GM19455 (cell line): ENCODE measurements at regions not wholly inside any gene's neighbourhood (a gene's known extent, or its start where the extent isn't known, plus 50 kb on each side); places are given as distances from the start of the nearest gene placed in this dataset.
"Not testable (repeated sequence)": the region's sequence is repeated elsewhere in the genome, so short reads cannot be mapped to it uniquely, and the experiment has no call there.

Source experiments
- ATAC-seq: cut with Tn5 transposase; IDR thresholded peaks from one replicate; pipeline ENCODE4 v1.9.1; 2021; ENCODE audit not compliant: unreplicated experiment

DNA sequence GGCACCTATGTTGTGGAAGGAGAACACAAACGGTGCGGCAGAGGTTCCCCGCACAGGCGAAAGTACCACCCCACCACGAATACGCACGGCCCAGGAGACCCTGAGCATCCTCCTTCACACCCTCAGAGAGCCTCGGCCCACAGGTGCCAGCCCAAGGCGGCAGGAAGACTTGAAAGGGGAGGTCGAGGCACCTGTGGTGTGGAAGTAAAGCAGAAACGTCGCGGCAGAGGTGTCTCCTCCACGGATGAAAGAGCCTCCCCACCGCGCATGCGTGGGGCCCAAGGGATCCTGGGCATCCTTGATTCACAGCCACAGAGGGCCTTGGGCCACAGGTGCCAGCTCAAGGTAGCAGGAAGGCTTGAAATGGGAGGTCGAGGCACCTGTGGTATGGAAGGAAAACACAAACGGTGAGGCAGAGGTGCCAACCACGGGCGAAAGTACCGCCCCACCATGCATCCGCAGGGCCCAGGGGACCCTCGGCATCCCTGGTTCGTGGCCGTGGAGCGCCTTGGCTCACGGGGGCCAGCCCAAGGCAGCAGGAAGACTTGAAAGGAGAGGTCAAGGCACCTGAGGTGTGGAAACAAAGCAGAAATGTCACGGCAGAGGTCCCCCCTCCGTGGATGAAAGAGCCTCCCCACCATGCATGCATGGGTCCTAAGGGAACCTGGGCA, 380.1 kb downstream of the ALG10 start:
- no peak for ATAC-seq

DNA sequence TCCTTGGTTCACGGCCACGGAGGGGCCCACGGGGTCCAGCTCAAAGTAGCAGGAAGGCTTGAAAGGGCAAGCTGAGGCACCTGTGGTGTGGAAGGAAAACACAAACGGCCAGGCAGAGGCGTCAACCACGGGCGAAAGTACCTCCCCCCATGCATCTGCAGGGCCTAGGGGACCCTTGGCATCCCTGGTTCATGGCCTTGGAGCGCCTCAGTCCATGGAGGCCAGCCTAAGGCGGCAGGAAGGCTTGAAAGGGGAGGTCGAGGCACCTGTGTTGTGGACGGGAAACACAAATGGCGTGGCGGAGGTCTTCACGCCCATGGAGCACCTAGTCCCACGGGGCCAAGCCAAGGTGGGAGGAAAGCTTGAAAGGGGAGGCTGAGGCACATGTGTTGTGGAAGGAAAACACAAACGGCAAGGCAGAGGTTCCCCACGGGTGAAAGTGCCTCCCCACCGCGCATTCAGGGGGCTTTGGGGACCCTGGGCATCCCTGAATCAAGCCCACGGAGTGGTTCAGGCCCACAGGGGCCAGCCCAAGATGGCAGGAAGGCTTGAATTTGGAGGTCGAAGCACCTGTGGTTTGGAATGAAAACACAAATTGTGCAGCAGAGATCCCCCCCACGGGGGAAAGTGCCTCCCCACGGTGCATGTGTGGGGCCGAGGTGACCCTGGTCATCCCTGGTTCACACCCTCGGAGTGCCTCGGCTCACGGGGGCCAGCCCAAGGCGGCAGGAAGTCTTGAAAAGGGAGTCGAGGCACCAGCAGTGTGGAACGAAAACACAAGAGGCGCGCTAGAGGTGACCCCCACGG, 380.8 kb downstream of the ALG10 start:
- no peak for ATAC-seq

DNA sequence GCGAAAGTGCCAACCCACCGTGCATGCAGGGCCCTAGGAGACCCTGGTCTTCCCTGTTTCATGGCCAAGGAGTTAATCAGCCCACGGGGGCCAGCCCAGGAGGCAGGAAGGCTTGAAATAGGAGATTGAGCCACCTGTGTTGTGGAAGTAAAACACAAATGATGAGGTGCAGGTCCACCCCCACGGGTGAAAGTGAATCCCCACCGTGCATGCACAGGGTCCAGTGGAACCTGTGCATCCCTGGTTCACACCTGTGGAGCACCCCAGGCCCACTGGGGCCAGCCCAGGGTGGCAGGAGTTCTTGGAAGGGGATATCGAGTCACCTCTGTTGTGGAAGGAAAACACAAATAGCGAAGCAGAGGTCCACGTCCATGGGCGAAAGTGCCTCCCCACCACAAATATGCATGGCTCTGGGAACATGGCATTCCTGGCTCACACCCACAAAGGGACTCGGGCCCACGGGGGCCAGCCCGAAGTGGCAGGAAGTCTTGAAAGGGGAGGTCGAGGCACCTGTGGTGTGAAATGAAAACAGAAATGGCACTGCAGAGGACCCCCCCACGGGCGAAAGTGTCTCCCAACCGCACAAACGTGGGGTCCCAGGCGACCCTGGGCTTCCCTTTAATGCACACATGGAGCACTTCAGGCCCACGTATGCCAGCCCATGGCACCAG, 381.5 kb downstream of the ALG10 start:
- ATAC-seq: no peak

DNA sequence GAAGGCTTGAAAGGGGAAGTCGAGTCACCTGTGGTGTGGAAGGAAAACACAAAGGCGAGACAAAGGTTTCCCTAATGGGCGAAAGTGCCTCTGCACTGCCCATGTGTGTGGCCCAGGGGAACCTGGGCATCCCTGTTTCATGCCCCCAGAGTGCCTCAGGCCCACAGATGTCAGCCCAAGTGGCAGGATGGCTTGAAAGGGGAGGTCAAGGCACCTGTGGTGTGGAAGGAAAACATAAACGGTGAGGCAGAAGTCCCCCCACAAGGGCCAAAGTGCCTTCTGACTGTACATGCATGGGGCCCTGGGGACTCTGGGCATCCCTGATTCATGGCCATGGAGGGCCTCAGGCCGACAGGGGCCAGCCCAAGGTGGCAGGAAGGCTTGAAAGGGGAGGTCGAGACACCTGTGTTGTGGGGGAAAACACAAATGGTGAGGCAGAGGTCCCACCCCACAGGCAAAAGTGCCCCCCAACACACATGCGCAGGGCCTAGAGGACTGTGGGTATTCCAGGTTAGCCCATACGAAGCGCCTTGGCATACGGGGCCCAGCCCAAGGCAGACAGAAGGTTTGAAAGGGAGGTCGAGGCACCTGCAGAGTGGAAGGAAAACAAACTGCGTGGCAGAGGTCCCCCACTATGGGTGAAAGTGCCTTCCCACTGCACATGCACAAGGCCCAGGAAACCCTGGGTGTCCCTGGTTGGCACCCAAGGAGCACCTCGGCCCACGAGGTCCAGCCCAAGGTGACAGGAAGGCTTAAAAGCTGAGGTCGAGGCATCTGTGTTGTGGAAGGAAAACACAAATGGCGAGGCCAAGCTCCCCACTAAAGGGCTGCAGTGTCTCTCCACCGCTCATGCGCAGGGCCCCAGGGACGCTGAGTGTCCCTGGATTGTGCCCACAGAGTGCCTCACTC, 382.3 kb downstream of the ALG10 start:
- ATAC-seq: no peak

DNA sequence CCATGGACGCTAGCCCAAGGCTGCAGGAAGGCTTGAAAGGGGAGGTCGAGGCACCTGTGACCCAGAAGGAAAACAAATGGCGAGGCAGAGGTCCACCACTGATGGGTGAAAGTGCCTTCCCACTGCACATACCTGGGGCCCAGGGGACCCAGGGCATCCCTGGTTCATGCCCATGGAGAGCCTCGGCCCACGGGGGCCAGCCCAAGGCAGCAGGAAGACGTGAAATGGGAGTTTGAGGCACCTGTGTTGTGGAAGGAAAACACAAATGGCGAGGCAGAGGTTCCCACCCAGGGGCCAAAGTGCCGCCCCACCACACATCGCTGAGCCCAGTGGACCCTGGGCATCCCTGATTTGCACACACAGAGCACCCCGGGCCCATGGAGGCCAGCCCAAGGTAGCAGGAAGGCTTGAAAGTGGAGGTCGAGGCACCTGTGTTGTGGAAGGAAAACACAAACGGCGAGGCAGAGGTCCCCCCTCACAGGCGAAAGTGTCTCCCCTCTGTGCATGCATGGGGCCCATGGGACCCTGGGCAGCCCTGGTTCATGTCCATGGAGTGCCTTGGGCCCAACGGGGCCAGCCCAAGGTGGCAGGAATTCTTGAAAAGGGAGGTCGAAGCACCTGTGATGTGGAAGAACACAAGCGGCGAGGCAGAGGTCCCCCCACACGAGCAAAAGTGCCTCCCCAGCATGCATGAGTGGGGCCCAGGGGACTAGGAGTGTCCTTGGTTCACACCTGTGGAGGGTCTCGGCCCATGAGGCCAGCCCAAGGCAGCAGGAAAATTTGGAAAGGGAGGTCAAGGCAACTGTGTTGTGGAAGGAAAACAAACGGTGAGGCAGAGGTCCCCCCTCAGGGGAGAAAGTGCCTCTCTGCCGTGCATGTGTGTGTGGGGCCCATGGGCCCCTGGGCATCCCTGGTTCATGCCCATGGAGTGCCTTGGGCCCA, 383.3 kb downstream of the ALG10 start:
- no peak for ATAC-seq

DNA sequence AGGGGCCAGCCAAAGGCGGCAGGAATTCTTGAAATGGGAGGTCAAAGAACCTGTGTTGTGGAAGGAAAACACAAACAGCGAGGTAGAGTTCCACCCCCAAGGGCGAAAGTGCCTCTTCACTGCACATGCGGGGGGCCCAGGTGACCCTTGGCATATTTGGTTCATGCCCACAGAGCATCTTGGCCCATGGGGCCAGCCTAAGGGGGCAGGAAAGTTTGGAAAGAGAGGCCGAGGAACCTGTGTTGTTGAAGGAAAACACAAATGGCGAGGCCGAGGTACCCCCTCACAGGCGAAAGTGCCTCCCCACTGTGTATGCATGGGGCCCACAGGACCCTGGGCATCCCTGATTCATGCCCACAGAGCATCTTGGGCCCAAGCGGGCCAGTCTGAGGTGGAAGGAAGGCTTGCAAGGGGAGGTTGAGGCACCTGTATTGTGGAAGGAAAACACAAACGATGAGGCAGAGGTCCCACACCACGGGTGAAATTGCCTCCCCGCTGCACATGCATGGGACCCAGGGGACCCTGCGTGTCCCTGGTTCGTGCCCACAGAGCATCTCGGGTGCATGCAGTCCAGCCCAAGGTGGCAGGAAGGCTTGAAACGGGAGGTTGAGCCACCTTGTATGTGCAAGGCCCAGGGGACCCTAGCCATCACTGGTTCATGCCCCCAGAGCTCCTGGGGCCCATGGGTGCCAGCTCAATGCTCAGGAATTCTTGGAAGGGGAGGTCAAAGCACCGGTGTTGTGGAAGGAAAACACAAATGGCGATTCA, 384.1 kb downstream of the ALG10 start:
- no peak for ATAC-seq

DNA sequence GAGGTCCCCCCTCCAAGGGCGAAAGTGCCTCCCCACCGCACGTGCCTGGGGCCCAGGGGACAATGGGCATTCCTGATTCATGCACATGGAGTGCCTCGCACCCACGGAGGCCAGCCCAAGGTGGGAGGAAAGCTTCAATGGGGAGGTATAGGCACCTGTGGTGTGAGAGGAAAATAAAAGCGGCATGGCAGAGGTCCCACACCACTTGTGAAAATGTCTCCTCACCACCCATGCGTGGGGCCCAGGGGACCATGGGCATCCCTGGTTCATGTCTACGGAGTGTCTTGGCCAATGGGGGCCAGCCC, 384.7 kb downstream of the ALG10 start:
- ATAC-seq: no peak

DNA sequence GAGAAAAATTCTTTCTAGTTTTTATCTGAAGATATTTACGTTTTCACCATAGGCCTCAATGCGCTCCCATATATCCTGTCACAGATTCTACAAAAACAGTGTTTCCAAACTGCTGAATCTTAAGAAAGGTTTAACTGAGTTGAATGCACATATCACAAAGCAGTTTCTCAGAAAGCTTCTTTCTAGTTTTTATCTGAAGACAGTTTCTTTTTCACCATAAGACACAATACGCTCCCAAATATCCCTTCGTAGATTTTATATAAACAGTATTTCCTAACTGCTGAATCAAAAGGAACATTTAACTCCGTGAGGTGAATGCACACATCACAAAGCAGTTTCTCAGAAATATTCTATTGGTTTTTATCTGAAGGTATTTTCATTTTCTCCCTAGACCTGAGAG, 385.5 kb downstream of the ALG10 start:
- ATAC-seq: no peak

DNA sequence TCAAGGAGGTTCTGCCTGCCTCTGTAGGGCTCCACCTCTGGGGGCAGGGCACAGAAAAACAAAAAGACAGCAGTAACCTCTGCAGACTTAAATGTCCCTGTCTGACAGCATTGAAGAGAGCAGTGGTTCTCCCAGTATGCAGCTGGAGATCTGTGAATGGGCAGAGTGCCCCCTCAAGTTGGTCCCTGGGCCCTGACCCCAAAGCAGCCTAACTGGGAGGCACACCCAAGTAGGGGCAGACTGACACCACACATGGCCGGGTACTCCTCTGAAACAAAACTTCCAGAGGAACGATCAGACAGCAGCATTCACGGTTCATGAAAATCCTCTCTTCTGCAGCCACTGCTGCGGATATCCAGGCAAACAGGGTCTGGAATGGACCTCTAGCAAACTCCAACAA, 409.2 kb downstream of the ALG10 start:
- not testable (repeated sequence) for ATAC-seq
